ENCODE measurements at regions not wholly inside any gene's neighbourhood (a gene's known extent, or its start where the extent isn't known, plus 50 kb on each side); places are given as distances from the start of the nearest gene placed in this dataset.

DNA sequence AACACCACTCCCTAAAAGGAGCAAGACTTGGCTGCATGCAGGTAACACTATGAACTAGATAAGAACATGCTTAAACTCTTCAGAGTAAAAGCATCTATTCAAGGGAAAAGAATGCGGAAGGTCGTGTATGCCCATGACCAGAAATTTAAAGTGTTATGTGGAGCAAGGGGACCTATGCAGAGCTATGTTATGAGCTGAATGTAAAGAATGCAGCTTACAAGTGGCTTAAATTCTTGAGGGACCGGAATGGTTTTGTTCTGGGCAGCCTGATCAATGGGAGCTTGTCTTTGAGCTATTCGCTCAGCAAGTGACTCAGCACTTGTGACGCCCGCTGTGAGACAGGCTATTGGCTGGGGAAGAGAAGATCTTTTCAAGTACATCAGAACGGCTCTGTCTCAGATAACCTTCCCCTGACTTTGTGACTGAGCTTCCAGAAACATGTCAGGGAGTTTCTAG lies 367.5 kb upstream of the THBS1 start (continued):
- TF ChIP-seq CBX5 (IDR thresholded peaks at IDR 0.05; ENCODE audit: low read depth, low read length) = no peak
- peak; percentile 92 for TF ChIP-seq NANOG (IDR thresholded peaks at IDR 0.05; ENCODE audit: insufficient read depth, low read depth, low read length, poor library complexity, severe bottlenecking)
- TF ChIP-seq RBBP5 (IDR thresholded peaks at IDR 0.05; ENCODE audit: borderline replicate concordance, low read depth, low read length) = peak; percentile 58; the same call in 1 of the 2 replicates
- TF ChIP-seq TCF12 (IDR thresholded peaks at IDR 0.05; ENCODE audit: low read depth, low read length) = 0 out of 2 replicates have a peak, but pooled peaks have one; percentile 40
- TF ChIP-seq, protein P1, sequence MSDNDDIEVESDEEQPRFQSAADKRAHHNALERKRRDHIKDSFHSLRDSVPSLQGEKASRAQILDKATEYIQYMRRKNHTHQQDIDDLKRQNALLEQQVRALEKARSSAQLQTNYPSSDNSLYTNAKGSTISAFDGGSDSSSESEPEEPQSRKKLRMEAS (IDR thresholded peaks at IDR 0.05) = no peak
- peak in 1 of 2 experiments; percentile 89; a peak in 2 of 3 replicates for TF ChIP-seq EP300 (IDR thresholded peaks at IDR 0.05; ENCODE audit: borderline replicate concordance in 1 of 2, low read depth in 2 of 2, low read length in 2 of 2)
- peak; percentile 41; the same call in 1 of the 2 replicates for TF ChIP-seq JUN (IDR thresholded peaks at IDR 0.05; ENCODE audit: low read depth, low read length)
- peak; percentile 96 for TF ChIP-seq MAFK (IDR thresholded peaks at IDR 0.05; ENCODE audit: low read depth, low read length)
- no peak for TF ChIP-seq RXRA (IDR thresholded peaks at IDR 0.05; ENCODE audit: insufficient read depth, low read depth, low read length)
- peak in 1 of 2 experiments; percentile 77; a peak in 1 of 3 replicates for TF ChIP-seq POLR2A (IDR thresholded peaks at IDR 0.05; ENCODE audit: control extremely low read depth in 1 of 2, low read depth in 2 of 2, low read length in 2 of 2)
- no peak for TF ChIP-seq NRF1 (IDR thresholded peaks at IDR 0.05; ENCODE audit: low read depth, low read length)
- TF ChIP-seq RAD21 (IDR thresholded peaks at IDR 0.05 in 1 of 2, conservative IDR thresholded peaks at IDR 0.05 in 1 of 2; ENCODE audit: low read depth in 2 of 2, low read length in 2 of 2) = peak in 1 of 2 experiments; percentile 10; a peak in 1 of 4 replicates
- no peak for TF ChIP-seq FOSL1 (IDR thresholded peaks at IDR 0.05; ENCODE audit: insufficient read depth, low read depth, low read length)
- TF ChIP-seq EZH2 (IDR thresholded peaks at IDR 0.05; ENCODE audit: low read depth, low read length, severe bottlenecking) = no peak
- no peak for TF ChIP-seq PHF8 (conservative IDR thresholded peaks at IDR 0.05; ENCODE audit: low read depth, low read length)
- no peak for TF ChIP-seq SIRT6 (IDR thresholded peaks at IDR 0.05; ENCODE audit: low read length)
- no peak for TF ChIP-seq SIN3A (conservative IDR thresholded peaks at IDR 0.05 in 1 of 2, IDR thresholded peaks at IDR 0.05 in 1 of 2; ENCODE audit: low read depth in 1 of 2, low read length in 2 of 2)
